MM.1S (cell line): ENCODE measurements at regions not wholly inside any gene's neighbourhood (a gene's known extent, or its start where the extent isn't known, plus 50 kb on each side); places are given as distances from the start of the nearest gene placed in this dataset.

Source experiments
- CTCF ChIP-seq: fragments of 300-600 bp; sonication (generic); IDR thresholded peaks from 2 replicates; pipeline ENCODE4 v1.5.1; 2016; ENCODE audit warnings: antibody characterized with exemption, low read length, mixed read lengths
- EZH2 ChIP-seq: fragments of 300-600 bp; sonication (generic); optimal IDR thresholded peaks from 2 replicates; pipeline ENCODE3; 2017; ENCODE audit warnings: low read depth, mild to moderate bottlenecking, antibody characterized with exemption, low read length, mixed read lengths

- no peak for TF ChIP-seq CTCF
- no peak for TF ChIP-seq EZH2
These were observed 192.8 kb upstream of the KLF6 start for GRCh38 chr10:3977761-3978160.
